Stomach (tissue), 4 donors: ENCODE measurements at regions not wholly inside any gene's neighbourhood (a gene's known extent, or its start where the extent isn't known, plus 50 kb on each side); places are given as distances from the start of the nearest gene placed in this dataset.

ENCODE experiments used
- EP300 ChIP-seq: sonication (generic); formaldehyde crosslinking; IDR thresholded peaks from one replicate; pipeline ENCODE4 v1.6.1; 2017; ENCODE audit warnings: antibody characterized with exemption
- POLR2A ChIP-seq, 4 donors: fragments of 450-650 bp; IDR thresholded peaks; one replicate each; pipeline ENCODE4 v1.6.1; 2016; ENCODE audit warnings: antibody characterized with exemption in 4 of 4, control low read depth in 2 of 4, mild to moderate bottlenecking in 1 of 4, moderate library complexity in 1 of 4
- POLR2AphosphoS5 ChIP-seq, 3 donors: sonication (generic); formaldehyde crosslinking; IDR thresholded peaks; one replicate each; pipeline ENCODE4 v1.6.1; 2016; ENCODE audit warnings: antibody characterized with exemption in 3 of 3
- TF ChIP-seq, protein P1 (sequence below), 7 experiments: fragments of 450-650 bp in 4 of 7; fragments of 200-600 bp in 3 of 7; sonication (generic) in 3 of 7; IDR thresholded peaks; one replicate each; pipeline ENCODE4 v1.5.1; 2016 to 2019; ENCODE audit warnings: antibody characterized with exemption in 7 of 7, control low read depth in 2 of 7, mild to moderate bottlenecking in 1 of 7

GRCh38 chr2:20144196-20144595, 80.7 kb downstream of the SDC1 start:
- TF ChIP-seq, protein P1, sequence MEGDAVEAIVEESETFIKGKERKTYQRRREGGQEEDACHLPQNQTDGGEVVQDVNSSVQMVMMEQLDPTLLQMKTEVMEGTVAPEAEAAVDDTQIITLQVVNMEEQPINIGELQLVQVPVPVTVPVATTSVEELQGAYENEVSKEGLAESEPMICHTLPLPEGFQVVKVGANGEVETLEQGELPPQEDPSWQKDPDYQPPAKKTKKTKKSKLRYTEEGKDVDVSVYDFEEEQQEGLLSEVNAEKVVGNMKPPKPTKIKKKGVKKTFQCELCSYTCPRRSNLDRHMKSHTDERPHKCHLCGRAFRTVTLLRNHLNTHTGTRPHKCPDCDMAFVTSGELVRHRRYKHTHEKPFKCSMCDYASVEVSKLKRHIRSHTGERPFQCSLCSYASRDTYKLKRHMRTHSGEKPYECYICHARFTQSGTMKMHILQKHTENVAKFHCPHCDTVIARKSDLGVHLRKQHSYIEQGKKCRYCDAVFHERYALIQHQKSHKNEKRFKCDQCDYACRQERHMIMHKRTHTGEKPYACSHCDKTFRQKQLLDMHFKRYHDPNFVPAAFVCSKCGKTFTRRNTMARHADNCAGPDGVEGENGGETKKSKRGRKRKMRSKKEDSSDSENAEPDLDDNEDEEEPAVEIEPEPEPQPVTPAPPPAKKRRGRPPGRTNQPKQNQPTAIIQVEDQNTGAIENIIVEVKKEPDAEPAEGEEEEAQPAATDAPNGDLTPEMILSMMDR (IDR thresholded peaks at IDR 0.05) = no peak
- TF ChIP-seq POLR2A (IDR thresholded peaks at IDR 0.05) (no peak), POLR2AphosphoS5 (IDR thresholded peaks at IDR 0.05) (no peak), EP300 (no peak)
